ENCODE measurements at regions not wholly inside any gene's neighbourhood (a gene's known extent, or its start where the extent isn't known, plus 50 kb on each side); places are given as distances from the start of the nearest gene placed in this dataset.

DNA sequence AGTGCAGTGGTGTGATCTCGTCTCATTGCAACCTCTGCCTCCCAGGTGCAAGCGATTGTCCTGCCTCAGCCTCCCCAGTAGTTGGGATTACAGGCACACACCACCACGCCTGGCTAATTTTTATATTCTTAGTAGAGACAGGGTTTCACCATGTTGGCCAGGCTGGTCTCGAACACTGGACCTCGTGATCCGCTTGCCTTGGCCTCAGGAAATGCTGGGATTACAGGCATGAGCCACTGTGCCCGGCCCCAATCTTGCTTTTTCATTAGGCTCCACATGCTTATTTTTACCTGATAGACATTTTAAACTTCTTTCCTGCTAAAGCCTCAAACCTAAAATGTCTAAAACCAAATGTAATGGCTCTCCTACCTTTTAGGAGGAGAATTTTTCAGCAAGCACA is 817.0 kb upstream of the NECTIN3 start:
- TF ChIP-seq, protein P1, sequence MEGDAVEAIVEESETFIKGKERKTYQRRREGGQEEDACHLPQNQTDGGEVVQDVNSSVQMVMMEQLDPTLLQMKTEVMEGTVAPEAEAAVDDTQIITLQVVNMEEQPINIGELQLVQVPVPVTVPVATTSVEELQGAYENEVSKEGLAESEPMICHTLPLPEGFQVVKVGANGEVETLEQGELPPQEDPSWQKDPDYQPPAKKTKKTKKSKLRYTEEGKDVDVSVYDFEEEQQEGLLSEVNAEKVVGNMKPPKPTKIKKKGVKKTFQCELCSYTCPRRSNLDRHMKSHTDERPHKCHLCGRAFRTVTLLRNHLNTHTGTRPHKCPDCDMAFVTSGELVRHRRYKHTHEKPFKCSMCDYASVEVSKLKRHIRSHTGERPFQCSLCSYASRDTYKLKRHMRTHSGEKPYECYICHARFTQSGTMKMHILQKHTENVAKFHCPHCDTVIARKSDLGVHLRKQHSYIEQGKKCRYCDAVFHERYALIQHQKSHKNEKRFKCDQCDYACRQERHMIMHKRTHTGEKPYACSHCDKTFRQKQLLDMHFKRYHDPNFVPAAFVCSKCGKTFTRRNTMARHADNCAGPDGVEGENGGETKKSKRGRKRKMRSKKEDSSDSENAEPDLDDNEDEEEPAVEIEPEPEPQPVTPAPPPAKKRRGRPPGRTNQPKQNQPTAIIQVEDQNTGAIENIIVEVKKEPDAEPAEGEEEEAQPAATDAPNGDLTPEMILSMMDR (conservative IDR thresholded peaks at IDR 0.05), result no peak
- TF ChIP-seq ZFX (IDR thresholded peaks at IDR 0.05), result no peak
- no peak overlapping the region for H3K27ac ChIP-seq

DNA sequence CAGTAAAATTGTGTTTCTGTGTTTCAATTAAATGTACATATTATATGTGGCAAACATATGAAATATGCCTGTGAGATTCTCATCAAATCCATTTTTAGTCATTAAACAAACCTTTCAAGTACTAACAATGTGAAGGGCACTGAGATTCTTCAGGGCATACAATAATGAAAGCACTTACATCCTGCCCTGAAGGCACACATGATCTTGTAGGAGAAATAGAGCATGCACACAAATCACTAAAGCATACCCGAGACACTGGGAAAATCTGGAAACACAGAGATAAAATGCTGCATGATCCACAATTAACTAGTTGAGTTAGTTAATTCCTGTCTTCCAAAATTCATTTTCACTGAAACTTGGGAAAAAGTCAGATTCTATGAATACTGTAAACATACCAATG is 810.5 kb upstream of the NECTIN3 start:
- TF ChIP-seq ZFX (IDR thresholded peaks at IDR 0.05), result no peak
- TF ChIP-seq, protein P1 (conservative IDR thresholded peaks at IDR 0.05), result no peak
- H3K27ac ChIP-seq, result no peak overlapping the region

DNA sequence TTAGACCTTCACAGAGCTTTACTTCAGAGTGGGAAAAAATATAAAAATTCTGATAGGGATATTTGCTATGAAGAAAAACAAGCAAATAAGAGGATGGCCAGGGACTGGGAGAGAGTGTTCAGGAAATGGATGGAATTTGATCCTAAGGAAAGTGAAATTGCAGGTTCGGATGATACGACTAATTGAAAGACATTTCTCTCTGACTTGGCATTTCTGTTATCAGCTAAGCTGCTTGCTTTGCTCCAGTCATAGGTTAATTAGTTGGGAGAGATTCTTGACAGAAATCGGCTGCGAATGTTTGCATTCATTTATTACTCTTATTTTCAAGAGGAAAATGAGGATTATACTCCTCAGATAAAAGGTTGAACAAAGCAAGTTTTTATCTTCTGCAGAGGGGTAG is 808.7 kb upstream of the NECTIN3 start:
- no peak overlapping the region for H3K27ac ChIP-seq
- TF ChIP-seq ZFX (IDR thresholded peaks at IDR 0.05), result no peak
- TF ChIP-seq, protein P1 (conservative IDR thresholded peaks at IDR 0.05), result no peak

DNA sequence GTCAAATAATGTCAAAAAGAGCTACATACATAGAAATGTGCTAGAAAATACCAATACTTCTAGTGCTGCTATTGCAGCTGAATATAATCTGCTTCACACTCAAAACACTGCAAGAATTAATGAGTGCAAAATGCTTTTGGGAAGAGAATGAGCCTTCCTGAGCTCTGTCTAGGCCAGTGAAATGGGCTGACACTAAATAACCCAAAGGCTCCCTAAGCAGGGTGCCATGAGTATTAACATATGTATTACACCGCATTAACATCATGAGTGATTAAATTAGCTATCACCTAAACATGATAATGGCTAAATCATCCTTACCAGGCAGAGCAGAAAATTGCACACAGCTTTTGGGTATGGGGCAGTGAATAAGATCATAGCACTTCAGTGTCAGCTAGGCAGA is 806.3 kb upstream of the NECTIN3 start:
- TF ChIP-seq ZFX (IDR thresholded peaks at IDR 0.05), result no peak
- TF ChIP-seq, protein P1 (conservative IDR thresholded peaks at IDR 0.05), result no peak
- no peak overlapping the region for H3K27ac ChIP-seq

DNA sequence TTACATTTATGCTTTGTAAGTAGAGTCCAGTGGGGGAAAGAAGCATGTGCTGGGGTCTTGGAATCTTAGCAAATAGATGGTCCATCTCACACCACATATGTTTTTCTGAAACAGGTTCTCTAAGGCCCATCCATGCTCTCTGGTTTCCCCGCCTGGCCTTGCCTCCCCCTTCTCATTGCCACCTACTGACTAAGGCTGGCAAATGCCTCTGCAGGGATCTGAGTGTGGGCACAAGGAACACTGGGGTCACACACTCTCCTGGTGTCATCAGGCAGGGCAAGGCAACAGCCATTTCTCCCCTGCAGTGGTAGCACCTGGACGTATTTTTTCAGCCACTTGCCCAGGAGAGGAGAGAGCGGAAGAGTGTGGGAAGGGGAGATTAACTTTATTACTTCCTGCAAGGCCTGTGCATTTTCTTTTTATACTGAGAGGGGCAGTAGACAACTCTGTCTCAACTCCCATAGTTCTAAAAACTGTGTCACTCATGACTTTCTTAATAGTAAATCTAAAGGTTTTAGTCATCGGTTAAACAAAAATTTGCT is 804.2 kb upstream of the NECTIN3 start:
- TF ChIP-seq, protein P1 (conservative IDR thresholded peaks at IDR 0.05), result no peak
- TF ChIP-seq ZFX (IDR thresholded peaks at IDR 0.05), result no peak

DNA sequence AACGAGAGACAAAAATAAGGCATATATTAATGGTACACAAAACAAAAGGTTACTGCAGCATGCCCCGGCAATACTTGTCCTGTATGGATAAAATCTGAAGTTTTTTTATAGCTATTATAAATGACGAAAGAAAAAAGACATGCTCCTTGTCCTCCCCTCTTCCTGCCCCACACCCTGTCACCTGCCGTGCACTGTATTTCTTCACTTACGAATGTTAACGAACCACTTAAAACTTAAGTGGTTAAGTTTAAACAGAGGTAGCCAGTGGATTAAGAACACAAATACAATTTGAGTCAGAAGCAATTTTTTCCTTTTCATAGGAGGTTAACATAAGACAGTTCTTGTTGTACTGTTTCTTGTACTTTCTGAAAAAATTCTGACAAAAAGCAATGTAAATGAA is 799.1 kb upstream of the NECTIN3 start:
- no peak overlapping the region for H3K27ac ChIP-seq
- TF ChIP-seq ZFX (IDR thresholded peaks at IDR 0.05), result no peak
- TF ChIP-seq, protein P1 (conservative IDR thresholded peaks at IDR 0.05), result no peak

More for the DNA sequence above, 804.2 kb upstream of the NECTIN3 start:
- H3K27ac ChIP-seq, result no peak overlapping the region

DNA sequence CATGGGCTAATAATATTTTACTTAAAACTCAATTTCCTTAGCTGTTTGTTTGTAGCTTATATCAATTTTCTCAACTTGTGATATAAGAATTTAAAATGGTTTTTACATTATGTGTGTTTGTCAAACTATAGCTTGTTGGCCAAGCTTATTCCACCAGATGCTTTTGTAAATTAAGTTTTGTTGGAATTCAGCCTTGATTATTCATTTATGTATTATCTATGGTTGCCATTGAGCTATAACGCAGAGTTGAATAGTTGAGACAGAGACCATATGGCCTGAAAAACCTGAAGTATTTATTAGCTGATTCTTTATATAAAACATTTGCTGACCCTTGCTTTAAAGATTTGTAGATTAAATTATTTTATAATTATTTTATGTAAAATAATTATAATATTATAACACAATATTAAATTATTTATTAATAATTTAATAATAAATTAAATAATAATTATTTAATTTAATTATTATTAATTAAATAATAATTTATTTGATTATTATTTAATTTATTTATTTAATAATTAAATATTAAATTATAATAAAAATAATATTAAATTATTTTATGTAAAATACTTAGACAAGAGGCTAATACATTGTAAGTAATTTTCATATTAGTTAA is 779.6 kb upstream of the NECTIN3 start:
- H3K27ac ChIP-seq, result no peak overlapping the region
- TF ChIP-seq, protein P1 (conservative IDR thresholded peaks at IDR 0.05), result no peak
- TF ChIP-seq ZFX (IDR thresholded peaks at IDR 0.05), result no peak
